ENCODE measurements at regions not wholly inside any gene's neighbourhood (a gene's known extent, or its start where the extent isn't known, plus 50 kb on each side); places are given as distances from the start of the nearest gene placed in this dataset.

- H3K27me3 ChIP-seq (ENCODE audit: insufficient read depth, poor library complexity, severe bottlenecking): no peaks in the 10 kb centered on the region
- H3K9me3 ChIP-seq (ENCODE audit: severe bottlenecking): no peaks in the 10 kb centered on the region
- DNase-seq (ENCODE audit: low spot score): no peak
- no peaks in the 10 kb centered on the region for H3K36me3 ChIP-seq (ENCODE audit: low read depth)
- H3K4me1 ChIP-seq (ENCODE audit: insufficient read depth, poor library complexity, severe bottlenecking): no peaks in the 10 kb centered on the region
- TF ChIP-seq CTCF (IDR thresholded peaks at IDR 0.05; ENCODE audit: poor library complexity, severe bottlenecking): no peak
- no peak for ATAC-seq (ENCODE audit: low read depth)
- no peak overlapping the region for H3K27ac ChIP-seq (ENCODE audit: poor library complexity, severe bottlenecking)
- H3K4me3 ChIP-seq (ENCODE audit: severe bottlenecking): no peak overlapping the region
These were observed 372.9 kb upstream of the FAR2 start for GRCh38 chr12:28776220-28776619.

- DNase-seq (ENCODE audit: low spot score): no peak
- no peak overlapping the region for H3K27ac ChIP-seq (ENCODE audit: poor library complexity, severe bottlenecking)
- H3K9me3 ChIP-seq (ENCODE audit: severe bottlenecking): no peaks in the 10 kb centered on the region
- no peaks in the 10 kb centered on the region for H3K27me3 ChIP-seq (ENCODE audit: insufficient read depth, poor library complexity, severe bottlenecking)
- ATAC-seq (ENCODE audit: low read depth): no peak
- no peaks in the 10 kb centered on the region for H3K36me3 ChIP-seq (ENCODE audit: low read depth)
- TF ChIP-seq CTCF (IDR thresholded peaks at IDR 0.05; ENCODE audit: poor library complexity, severe bottlenecking): no peak
- no peak overlapping the region for H3K4me3 ChIP-seq (ENCODE audit: severe bottlenecking)
- no peaks in the 10 kb centered on the region for H3K4me1 ChIP-seq (ENCODE audit: insufficient read depth, poor library complexity, severe bottlenecking)
These were observed 372.1 kb upstream of the FAR2 start for GRCh38 chr12:28776913-28777422.

GRCh38 chr12:28777603-28778365, 371.3 kb upstream of the FAR2 start:
- TF ChIP-seq CTCF (IDR thresholded peaks at IDR 0.05; ENCODE audit: poor library complexity, severe bottlenecking): no peak
- Histone ChIP-seq H3K9me3 (ENCODE audit: severe bottlenecking) (no peaks in the 10 kb centered on the region), H3K27me3 (ENCODE audit: insufficient read depth, poor library complexity, severe bottlenecking) (no peaks in the 10 kb centered on the region), H3K36me3 (ENCODE audit: low read depth) (no peaks in the 10 kb centered on the region), H3K4me1 (ENCODE audit: insufficient read depth, poor library complexity, severe bottlenecking) (no peaks in the 10 kb centered on the region), H3K27ac (ENCODE audit: poor library complexity, severe bottlenecking) (no peak overlapping the region), H3K4me3 (ENCODE audit: severe bottlenecking) (no peak overlapping the region)
- no peak for DNase-seq (ENCODE audit: low spot score)
- ATAC-seq (ENCODE audit: low read depth): no peak

- no peak; the same call in 2 of the 3 replicates for ATAC-seq (ENCODE audit: low read depth)
- DNase-seq (ENCODE audit: low spot score): no peak
- H3K4me1 ChIP-seq (ENCODE audit: insufficient read depth, poor library complexity, severe bottlenecking): no peaks in the 10 kb centered on the region
- H3K27me3 ChIP-seq (ENCODE audit: insufficient read depth, poor library complexity, severe bottlenecking): no peaks in the 10 kb centered on the region
- no peaks in the 10 kb centered on the region for H3K36me3 ChIP-seq (ENCODE audit: low read depth)
- no peaks in the 10 kb centered on the region for H3K9me3 ChIP-seq (ENCODE audit: severe bottlenecking)
- H3K4me3 ChIP-seq (ENCODE audit: severe bottlenecking): no peak overlapping the region
- H3K27ac ChIP-seq (ENCODE audit: poor library complexity, severe bottlenecking): no peak overlapping the region
- TF ChIP-seq CTCF (IDR thresholded peaks at IDR 0.05; ENCODE audit: poor library complexity, severe bottlenecking): no peak
These were observed 369.0 kb upstream of the FAR2 start for GRCh38 chr12:28780096-28780495.

GRCh38 chr12:28780960-28781359, 368.1 kb upstream of the FAR2 start:
- DNase-seq (ENCODE audit: low spot score) (no peak), ATAC-seq (ENCODE audit: low read depth) (no peak)
- Histone ChIP-seq H3K36me3 (ENCODE audit: low read depth) (no peaks in the 10 kb centered on the region), H3K27ac (ENCODE audit: poor library complexity, severe bottlenecking) (no peak overlapping the region), H3K27me3 (ENCODE audit: insufficient read depth, poor library complexity, severe bottlenecking) (no peaks in the 10 kb centered on the region), H3K9me3 (ENCODE audit: severe bottlenecking) (no peaks in the 10 kb centered on the region), H3K4me1 (ENCODE audit: insufficient read depth, poor library complexity, severe bottlenecking) (no peaks in the 10 kb centered on the region), H3K4me3 (ENCODE audit: severe bottlenecking) (no peak overlapping the region)
- TF ChIP-seq CTCF (IDR thresholded peaks at IDR 0.05; ENCODE audit: poor library complexity, severe bottlenecking): no peak
